H9 (cell line): ENCODE measurements at regions not wholly inside any gene's neighbourhood (a gene's known extent, or its start where the extent isn't known, plus 50 kb on each side); places are given as distances from the start of the nearest gene placed in this dataset.

Experiments
- DNase-seq: peaks from one replicate; pipeline ENCODE4 v3.0.0-alpha.2; 2017
- H2AFZ ChIP-seq: one replicate; pipeline ENCODE4 v1.6.1; 2013; ENCODE audit warnings: mild to moderate bottlenecking, low read length, control low read depth, moderate library complexity
- H2AK5ac ChIP-seq: 2 replicates; pipeline ENCODE4 v1.6.1; 2013; ENCODE audit warnings: low read length, control low read depth, mixed read lengths; ENCODE audit not compliant: insufficient read length
- H2BK120ac ChIP-seq: one replicate; pipeline ENCODE4 v1.6.1; 2013; ENCODE audit warnings: low read depth, mild to moderate bottlenecking, low read length, control low read depth, inconsistent platforms; ENCODE audit not compliant: poor library complexity, severe bottlenecking
- H2BK12ac ChIP-seq: 2 replicates; pipeline ENCODE4 v1.6.1; 2013; ENCODE audit warnings: low read length, control low read depth, mixed read lengths, low read depth; ENCODE audit not compliant: insufficient read length
- H2BK15ac ChIP-seq: 2 replicates; pipeline ENCODE4 v1.6.1; 2013; ENCODE audit warnings: low read depth, low read length, control low read depth
- H2BK20ac ChIP-seq: one replicate; pipeline ENCODE4 v1.6.1; 2013; ENCODE audit warnings: low read depth, mild to moderate bottlenecking, low read length, control low read depth, inconsistent platforms; ENCODE audit not compliant: poor library complexity, severe bottlenecking
- H2BK5ac ChIP-seq: 2 replicates; pipeline ENCODE4 v1.6.1; 2013; ENCODE audit warnings: low read length, control low read depth, mixed read lengths; ENCODE audit not compliant: insufficient read length
- H3K14ac ChIP-seq: 2 replicates; pipeline ENCODE4 v1.6.1; 2013; ENCODE audit warnings: low read length, control low read depth; ENCODE audit not compliant: insufficient read depth
- H3K18ac ChIP-seq: 2 replicates; pipeline ENCODE4 v1.6.1; 2013; ENCODE audit warnings: low read depth, mild to moderate bottlenecking, mixed read lengths, low read length, control low read depth; ENCODE audit not compliant: insufficient read length
- H3K23ac ChIP-seq: 2 replicates; pipeline ENCODE4 v1.6.1; 2013; ENCODE audit warnings: low read length, control low read depth, mixed read lengths, low read depth; ENCODE audit not compliant: insufficient read length
- H3K23me2 ChIP-seq: 2 replicates; pipeline ENCODE4 v1.6.1; 2013; ENCODE audit warnings: low read depth, mild to moderate bottlenecking, mixed read lengths, low read length, control low read depth; ENCODE audit not compliant: insufficient read length, poor library complexity, severe bottlenecking
- H3K27ac ChIP-seq: 2 replicates; pipeline ENCODE4 v1.5.1; 2013; ENCODE audit warnings: low read length, control low read depth, mixed read lengths, low read depth; ENCODE audit not compliant: insufficient read length
- H3K27me3 ChIP-seq: 2 replicates; pipeline ENCODE4 v1.6.1; 2013; ENCODE audit warnings: low read length, control low read depth, inconsistent platforms; ENCODE audit not compliant: insufficient read depth
- H3K4ac ChIP-seq: 2 replicates; pipeline ENCODE4 v1.6.1; 2013; ENCODE audit warnings: low read depth, mild to moderate bottlenecking, control low read depth, inconsistent platforms, low read length, moderate library complexity
- H3K4me1 ChIP-seq: 2 replicates; pipeline ENCODE4 v1.6.1; 2013; ENCODE audit warnings: low read length, control low read depth, inconsistent platforms; ENCODE audit not compliant: insufficient read depth
- H3K4me2 ChIP-seq: 2 replicates; pipeline ENCODE4 v1.6.1; 2013; ENCODE audit warnings: low read length, control low read depth, mixed read lengths; ENCODE audit not compliant: insufficient read length, insufficient read depth
- H3K56ac ChIP-seq: 2 replicates; pipeline ENCODE4 v1.6.1; 2013; ENCODE audit warnings: low read depth, mild to moderate bottlenecking, mixed read lengths, low read length, control low read depth; ENCODE audit not compliant: insufficient read length
- H3K79me1 ChIP-seq: 2 replicates; pipeline ENCODE4 v1.6.1; 2013; ENCODE audit warnings: low read depth, mild to moderate bottlenecking, moderate library complexity, low read length, control low read depth, inconsistent platforms; ENCODE audit not compliant: insufficient read depth, poor library complexity, severe bottlenecking
- H3K79me2 ChIP-seq: 2 replicates; pipeline ENCODE4 v1.6.1; 2013; ENCODE audit warnings: low read length, control low read depth, inconsistent platforms; ENCODE audit not compliant: insufficient read depth
- H3K9ac ChIP-seq: 2 replicates; pipeline ENCODE4 v1.6.1; 2013; ENCODE audit warnings: low read length, control low read depth, mixed read lengths; ENCODE audit not compliant: insufficient read length; ENCODE audit errors: extremely low read depth
- H3K9me3 ChIP-seq: one replicate; pipeline ENCODE4 v1.6.1; 2013; ENCODE audit warnings: low read depth, low read length, inconsistent platforms; ENCODE audit not compliant: control insufficient read depth
- H3T11ph ChIP-seq: one replicate; pipeline ENCODE4 v1.6.1; 2013; ENCODE audit warnings: mild to moderate bottlenecking, low read length, control low read depth, inconsistent platforms
- H4K20me1 ChIP-seq: one replicate; pipeline ENCODE4 v1.6.1; 2013; ENCODE audit not compliant: control insufficient read depth, insufficient read length, insufficient read depth
- H4K5ac ChIP-seq: 2 replicates; pipeline ENCODE4 v1.6.1; 2013; ENCODE audit warnings: low read depth, mild to moderate bottlenecking, mixed read lengths, low read length, control low read depth; ENCODE audit not compliant: insufficient read length
- H4K8ac ChIP-seq: replicated peaks from 2 replicates; pipeline ENCODE4 v1.6.1; 2013; ENCODE audit warnings: low read length, control low read depth, mixed read lengths, low read depth; ENCODE audit not compliant: insufficient read length
- H4K91ac ChIP-seq: 2 replicates; pipeline ENCODE4 v1.6.1; 2013; ENCODE audit warnings: low read depth, mild to moderate bottlenecking, moderate library complexity, mixed read lengths, low read length, control low read depth; ENCODE audit not compliant: insufficient read length
- H3K27ac Mint-ChIP-seq, 3 experiments: 2 replicates in 2 of 3; 3 replicates in 1 of 3; pipeline ENCODE4 v1.8.0; 2020 to 2021; ENCODE audit warnings: mixed read lengths in 3 of 3, mild to moderate bottlenecking in 1 of 3, moderate library complexity in 1 of 3
- H3K27me3 Mint-ChIP-seq: 2 replicates; pipeline ENCODE4 v1.8.0; 2021; ENCODE audit warnings: low read depth, mild to moderate bottlenecking, moderate library complexity, mixed read lengths
- H3K36me3 Mint-ChIP-seq, 3 experiments: 2 replicates in 2 of 3; 3 replicates in 1 of 3; pipeline ENCODE4 v1.8.0; 2020 to 2021; ENCODE audit warnings: low read depth in 3 of 3, mixed read lengths in 3 of 3; ENCODE audit not compliant: insufficient read depth in 1 of 3
- H3K4me1 Mint-ChIP-seq, 2 experiments: 2 replicates each; pipeline ENCODE4 v1.8.0; 2020; ENCODE audit warnings: mixed read lengths in 2 of 2
- H3K4me3 Mint-ChIP-seq, 2 experiments: 2 replicates in 1 of 2; 3 replicates in 1 of 2; pipeline ENCODE4 v1.8.0; 2020 to 2021; ENCODE audit warnings: mild to moderate bottlenecking in 2 of 2, mixed read lengths in 2 of 2, moderate library complexity in 1 of 2
- H3K9me3 Mint-ChIP-seq, 2 experiments: 2 replicates in 1 of 2; 3 replicates in 1 of 2; pipeline ENCODE4 v1.8.0; 2020; ENCODE audit warnings: mild to moderate bottlenecking in 2 of 2, mixed read lengths in 2 of 2, moderate library complexity in 1 of 2
- WGBS: extraction: QIAGEN DNeasy Blood & Tissue Kit; methylation state at CpG from one replicate; pipeline ENCODE4 v1.1.7; 2013; ENCODE audit warnings: missing lambda C conversion rate, low lambda C conversion rate, mixed read lengths; ENCODE audit not compliant: insufficient read length; ENCODE audit errors: extremely low coverage; 5-methylcytosine and 5-hydroxymethylcytosine counted together
- TF ChIP-seq, protein P1 (sequence below): fragments of 200-600 bp; sonication (generic); conservative IDR thresholded peaks from 3 replicates; pipeline ENCODE4 v1.8.0; 2021; ENCODE audit warnings: antibody characterized with exemption, mild to moderate bottlenecking

DNA sequence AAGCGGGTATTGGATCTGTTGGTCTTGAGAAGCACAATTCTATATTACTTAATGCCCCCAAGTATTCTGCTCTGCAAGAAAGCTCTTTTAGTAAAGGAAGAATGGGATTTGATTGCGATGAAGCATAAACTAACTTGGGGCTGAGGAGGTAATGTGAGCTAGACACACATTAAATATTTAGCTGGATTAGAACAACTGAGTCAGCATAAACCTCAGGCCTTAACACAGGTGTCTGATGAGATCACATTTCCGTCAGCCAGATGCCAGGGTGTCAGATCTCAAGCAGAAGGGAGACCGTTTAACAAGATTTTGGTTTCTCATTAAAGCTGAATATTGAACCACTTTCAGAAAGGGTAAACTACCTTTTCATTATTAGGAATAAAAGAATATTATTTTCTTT, 94.5 kb downstream of the GYPC start:
- no peak overlapping the region for H3K4me2 ChIP-seq
- no peaks in the 10 kb centered on the region for H3K27me3 ChIP-seq
- H3K4me1 Mint-ChIP-seq, result peaks cover 8 to 9% of the 10 kb centered on the region in 2 experiments; a peak in 3 of 4 replicates
- H3K27ac Mint-ChIP-seq, result no peak overlapping the region
- H3K14ac ChIP-seq, result no peak overlapping the region
- no peak overlapping the region for H3K56ac ChIP-seq
- H4K20me1 ChIP-seq, result no peaks in the 10 kb centered on the region
- H2AFZ ChIP-seq, result no peak overlapping the region
- H2BK5ac ChIP-seq, result no peak overlapping the region
- no peaks in the 10 kb centered on the region for H3K23me2 ChIP-seq
- H2BK12ac ChIP-seq, result no peak overlapping the region
- TF ChIP-seq, protein P1, sequence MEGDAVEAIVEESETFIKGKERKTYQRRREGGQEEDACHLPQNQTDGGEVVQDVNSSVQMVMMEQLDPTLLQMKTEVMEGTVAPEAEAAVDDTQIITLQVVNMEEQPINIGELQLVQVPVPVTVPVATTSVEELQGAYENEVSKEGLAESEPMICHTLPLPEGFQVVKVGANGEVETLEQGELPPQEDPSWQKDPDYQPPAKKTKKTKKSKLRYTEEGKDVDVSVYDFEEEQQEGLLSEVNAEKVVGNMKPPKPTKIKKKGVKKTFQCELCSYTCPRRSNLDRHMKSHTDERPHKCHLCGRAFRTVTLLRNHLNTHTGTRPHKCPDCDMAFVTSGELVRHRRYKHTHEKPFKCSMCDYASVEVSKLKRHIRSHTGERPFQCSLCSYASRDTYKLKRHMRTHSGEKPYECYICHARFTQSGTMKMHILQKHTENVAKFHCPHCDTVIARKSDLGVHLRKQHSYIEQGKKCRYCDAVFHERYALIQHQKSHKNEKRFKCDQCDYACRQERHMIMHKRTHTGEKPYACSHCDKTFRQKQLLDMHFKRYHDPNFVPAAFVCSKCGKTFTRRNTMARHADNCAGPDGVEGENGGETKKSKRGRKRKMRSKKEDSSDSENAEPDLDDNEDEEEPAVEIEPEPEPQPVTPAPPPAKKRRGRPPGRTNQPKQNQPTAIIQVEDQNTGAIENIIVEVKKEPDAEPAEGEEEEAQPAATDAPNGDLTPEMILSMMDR, result no peak
- no peak overlapping the region for H2BK15ac ChIP-seq
- no peak overlapping the region for H4K91ac ChIP-seq
- H2AK5ac ChIP-seq, result no peak overlapping the region
- H3K36me3 Mint-ChIP-seq, result no peaks in the 10 kb centered on the region; a peak in 1 of 7 replicates
- H4K5ac ChIP-seq, result no peak overlapping the region
- H3K18ac ChIP-seq, result no peak overlapping the region
- H3T11ph ChIP-seq, result no peak overlapping the region
- no peak overlapping the region for H3K4ac ChIP-seq
- no peak overlapping the region for H3K4me3 Mint-ChIP-seq
- no peaks in the 10 kb centered on the region for H3K79me2 ChIP-seq
- H3K23ac ChIP-seq, result no peak overlapping the region
- no peaks in the 10 kb centered on the region for H3K79me1 ChIP-seq
- no CpG with 5 or more reads among the region's 4 CpGs for WGBS
- no peaks in the 10 kb centered on the region for H3K9me3 Mint-ChIP-seq
- H4K8ac ChIP-seq, result no peak overlapping the region
- no peak overlapping the region for H3K9ac ChIP-seq
- H2BK120ac ChIP-seq, result no peak overlapping the region
- H3K4me1 ChIP-seq, result peaks cover 2% of the 10 kb centered on the region; the same call in 1 of the 2 replicates
- no peak overlapping the region for H3K27ac ChIP-seq
- H3K27me3 Mint-ChIP-seq, result no peaks in the 10 kb centered on the region
- no peaks in the 10 kb centered on the region for H3K9me3 ChIP-seq
- DNase-seq, result no peak
- no peak overlapping the region for H2BK20ac ChIP-seq
